ENCODE measurements at regions not wholly inside any gene's neighbourhood (a gene's known extent, or its start where the extent isn't known, plus 50 kb on each side); places are given as distances from the start of the nearest gene placed in this dataset.

GRCh38 chr17:15121426-15121825, 143.7 kb downstream of the PMP22 start:
- Histone ChIP-seq H3K9ac (ENCODE audit: low read length) (no peak overlapping the region), H3K9me2 (ENCODE audit: insufficient read depth, low read length) (no peaks in the 10 kb centered on the region), H3K79me2 (replicated peaks; ENCODE audit: insufficient read depth, low read length) (no peaks in the 10 kb centered on the region), H3K36me3 (ENCODE audit: insufficient read depth, low read length) (no peaks in the 10 kb centered on the region), H4K20me1 (ENCODE audit: insufficient read depth) (no peaks in the 10 kb centered on the region), H3K4me3 (ENCODE audit: low read length) (no peak overlapping the region), H3K27me3 (ENCODE audit: insufficient read depth, low read depth, low read length) (no peaks in the 10 kb centered on the region), H3K9me3 (ENCODE audit: low read length) (no peaks in the 10 kb centered on the region), H2AFZ (ENCODE audit: low read depth, low read length) (no peak overlapping the region), H3K27ac (ENCODE audit: low read length) (no peak overlapping the region), H3K4me2 (ENCODE audit: low read length) (no peak overlapping the region), H3F3A (ENCODE audit: insufficient read depth, low read length, poor library complexity, severe bottlenecking) (no peaks in the 10 kb centered on the region)
- TF ChIP-seq REST (IDR thresholded peaks at IDR 0.05; ENCODE audit: borderline replicate concordance) (no peak), POLR2AphosphoS5 (IDR thresholded peaks at IDR 0.05) (no peak), SMC3 (conservative IDR thresholded peaks at IDR 0.05; ENCODE audit: poor library complexity) (no peak), EP300 (conservative IDR thresholded peaks at IDR 0.05; ENCODE audit: poor library complexity, severe bottlenecking) (no peak)

DNA sequence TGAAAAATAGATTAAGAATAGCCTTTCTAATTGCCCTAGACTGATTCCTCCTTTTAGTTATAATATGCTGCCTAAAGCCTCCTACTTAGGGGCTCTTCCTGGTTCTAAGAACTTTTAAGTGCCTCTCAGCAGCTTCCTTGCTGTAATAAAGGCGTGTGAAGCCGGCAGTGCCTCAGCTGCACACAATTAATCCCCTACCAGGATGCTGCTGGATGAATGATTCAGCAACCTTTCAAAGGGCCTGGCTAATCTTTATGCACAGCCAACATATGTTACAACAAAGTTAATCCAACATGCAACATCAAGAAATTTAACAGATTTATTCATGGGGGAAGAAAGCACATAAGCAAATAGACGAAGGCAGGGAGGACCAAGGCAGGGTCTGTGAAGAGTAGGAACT, 145.2 kb downstream of the PMP22 start:
- Histone ChIP-seq H3K9me3 (ENCODE audit: low read length) (no peaks in the 10 kb centered on the region), H3K36me3 (ENCODE audit: insufficient read depth, low read length) (no peaks in the 10 kb centered on the region), H4K20me1 (ENCODE audit: insufficient read depth) (no peaks in the 10 kb centered on the region), H3K79me2 (replicated peaks; ENCODE audit: insufficient read depth, low read length) (no peaks in the 10 kb centered on the region), H3K4me2 (ENCODE audit: low read length) (no peak overlapping the region), H3K27ac (ENCODE audit: low read length) (no peak overlapping the region), H3K9ac (ENCODE audit: low read length) (no peak overlapping the region), H3K4me3 (ENCODE audit: low read length) (no peak overlapping the region), H3F3A (ENCODE audit: insufficient read depth, low read length, poor library complexity, severe bottlenecking) (no peaks in the 10 kb centered on the region), H3K9me2 (ENCODE audit: insufficient read depth, low read length) (no peaks in the 10 kb centered on the region), H2AFZ (ENCODE audit: low read depth, low read length) (no peak overlapping the region), H3K27me3 (ENCODE audit: insufficient read depth, low read depth, low read length) (no peaks in the 10 kb centered on the region)
- TF ChIP-seq POLR2AphosphoS5 (IDR thresholded peaks at IDR 0.05) (no peak), EZH2 (IDR thresholded peaks at IDR 0.05; ENCODE audit: borderline replicate concordance, insufficient read depth, low read length, poor library complexity, severe bottlenecking) (no peak)

- Histone ChIP-seq H3K9me3 (ENCODE audit: low read length) (no peaks in the 10 kb centered on the region), H3F3A (ENCODE audit: insufficient read depth, low read length, poor library complexity, severe bottlenecking) (no peaks in the 10 kb centered on the region), H3K4me2 (ENCODE audit: low read length) (no peak overlapping the region), H3K9me2 (ENCODE audit: insufficient read depth, low read length) (no peaks in the 10 kb centered on the region), H3K4me3 (ENCODE audit: low read length) (peak overlapping the region; percentile 8), H2AFZ (ENCODE audit: low read depth, low read length) (no peak overlapping the region), H3K27me3 (ENCODE audit: insufficient read depth, low read depth, low read length) (no peaks in the 10 kb centered on the region), H3K36me3 (ENCODE audit: insufficient read depth, low read length) (no peaks in the 10 kb centered on the region), H3K9ac (ENCODE audit: low read length) (no peak overlapping the region), H3K79me2 (replicated peaks; ENCODE audit: insufficient read depth, low read length) (no peaks in the 10 kb centered on the region), H4K20me1 (ENCODE audit: insufficient read depth) (no peaks in the 10 kb centered on the region), H3K27ac (ENCODE audit: low read length) (peak overlapping the region; percentile 54)
- TF ChIP-seq MXI1 (conservative IDR thresholded peaks at IDR 0.05; ENCODE audit: poor library complexity, severe bottlenecking) (no peak), EZH2 (IDR thresholded peaks at IDR 0.05; ENCODE audit: borderline replicate concordance, insufficient read depth, low read length, poor library complexity, severe bottlenecking) (no peak), EP300 (conservative IDR thresholded peaks at IDR 0.05; ENCODE audit: poor library complexity, severe bottlenecking) (no peak), SMC3 (conservative IDR thresholded peaks at IDR 0.05; ENCODE audit: poor library complexity) (no peak), REST (IDR thresholded peaks at IDR 0.05; ENCODE audit: borderline replicate concordance) (no peak), TAF1 (IDR thresholded peaks at IDR 0.05; ENCODE audit: low read depth) (no peak), POLR2AphosphoS5 (IDR thresholded peaks at IDR 0.05) (no peak), RAD21 (conservative IDR thresholded peaks at IDR 0.05) (no peak)
- TF ChIP-seq, protein P1, sequence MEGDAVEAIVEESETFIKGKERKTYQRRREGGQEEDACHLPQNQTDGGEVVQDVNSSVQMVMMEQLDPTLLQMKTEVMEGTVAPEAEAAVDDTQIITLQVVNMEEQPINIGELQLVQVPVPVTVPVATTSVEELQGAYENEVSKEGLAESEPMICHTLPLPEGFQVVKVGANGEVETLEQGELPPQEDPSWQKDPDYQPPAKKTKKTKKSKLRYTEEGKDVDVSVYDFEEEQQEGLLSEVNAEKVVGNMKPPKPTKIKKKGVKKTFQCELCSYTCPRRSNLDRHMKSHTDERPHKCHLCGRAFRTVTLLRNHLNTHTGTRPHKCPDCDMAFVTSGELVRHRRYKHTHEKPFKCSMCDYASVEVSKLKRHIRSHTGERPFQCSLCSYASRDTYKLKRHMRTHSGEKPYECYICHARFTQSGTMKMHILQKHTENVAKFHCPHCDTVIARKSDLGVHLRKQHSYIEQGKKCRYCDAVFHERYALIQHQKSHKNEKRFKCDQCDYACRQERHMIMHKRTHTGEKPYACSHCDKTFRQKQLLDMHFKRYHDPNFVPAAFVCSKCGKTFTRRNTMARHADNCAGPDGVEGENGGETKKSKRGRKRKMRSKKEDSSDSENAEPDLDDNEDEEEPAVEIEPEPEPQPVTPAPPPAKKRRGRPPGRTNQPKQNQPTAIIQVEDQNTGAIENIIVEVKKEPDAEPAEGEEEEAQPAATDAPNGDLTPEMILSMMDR (IDR thresholded peaks at IDR 0.05; ENCODE audit: poor library complexity, severe bottlenecking) = no peak
Measured at GRCh38 chr17:15117239-15117638, 147.9 kb downstream of the PMP22 start.

Data from neural cell (in vitro differentiated cells).